ENCODE measurements at regions not wholly inside any gene's neighbourhood (a gene's known extent, or its start where the extent isn't known, plus 50 kb on each side); places are given as distances from the start of the nearest gene placed in this dataset.

DNA sequence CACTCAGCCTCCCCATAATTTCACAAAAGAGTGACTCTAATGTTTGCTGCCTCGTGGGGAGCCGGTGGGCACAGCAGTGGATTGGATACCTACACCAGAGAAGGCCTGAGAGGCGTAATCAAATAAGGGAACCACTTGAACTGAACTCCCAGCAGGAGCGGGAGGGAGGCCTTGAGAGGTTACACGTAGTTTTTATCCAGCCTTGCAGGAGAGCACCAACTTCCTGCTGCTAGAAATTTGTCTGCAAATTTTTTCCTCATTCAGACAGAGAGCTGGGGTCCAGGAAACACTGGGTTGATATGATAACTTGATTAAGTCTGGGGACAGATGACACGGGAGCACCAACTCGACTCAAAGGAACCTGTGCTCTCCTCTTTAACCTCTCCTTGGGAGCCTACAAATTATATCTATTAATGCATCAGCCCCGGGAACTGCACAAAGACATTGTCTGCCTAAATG lies 69.8 kb downstream of the HES1 start:
- TF ChIP-seq, protein P1, sequence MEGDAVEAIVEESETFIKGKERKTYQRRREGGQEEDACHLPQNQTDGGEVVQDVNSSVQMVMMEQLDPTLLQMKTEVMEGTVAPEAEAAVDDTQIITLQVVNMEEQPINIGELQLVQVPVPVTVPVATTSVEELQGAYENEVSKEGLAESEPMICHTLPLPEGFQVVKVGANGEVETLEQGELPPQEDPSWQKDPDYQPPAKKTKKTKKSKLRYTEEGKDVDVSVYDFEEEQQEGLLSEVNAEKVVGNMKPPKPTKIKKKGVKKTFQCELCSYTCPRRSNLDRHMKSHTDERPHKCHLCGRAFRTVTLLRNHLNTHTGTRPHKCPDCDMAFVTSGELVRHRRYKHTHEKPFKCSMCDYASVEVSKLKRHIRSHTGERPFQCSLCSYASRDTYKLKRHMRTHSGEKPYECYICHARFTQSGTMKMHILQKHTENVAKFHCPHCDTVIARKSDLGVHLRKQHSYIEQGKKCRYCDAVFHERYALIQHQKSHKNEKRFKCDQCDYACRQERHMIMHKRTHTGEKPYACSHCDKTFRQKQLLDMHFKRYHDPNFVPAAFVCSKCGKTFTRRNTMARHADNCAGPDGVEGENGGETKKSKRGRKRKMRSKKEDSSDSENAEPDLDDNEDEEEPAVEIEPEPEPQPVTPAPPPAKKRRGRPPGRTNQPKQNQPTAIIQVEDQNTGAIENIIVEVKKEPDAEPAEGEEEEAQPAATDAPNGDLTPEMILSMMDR (IDR thresholded peaks at IDR 0.05; ENCODE audit: low read length) = no peak
- no peak for TF ChIP-seq EZH2phosphoT487 (IDR thresholded peaks at IDR 0.05; ENCODE audit: low read length)
- no peak for TF ChIP-seq EZH2 (optimal IDR thresholded peaks at IDR 0.05; ENCODE audit: low read depth, low read length)
- H3K9me3 ChIP-seq (replicated peaks; ENCODE audit: insufficient read depth, low read length) = no peaks in the 10 kb centered on the region
- no peak overlapping the region for H3K27ac ChIP-seq (ENCODE audit: low read length)
- no peak for DNase-seq
- peaks cover 12% of the 10 kb centered on the region for H3K4me1 ChIP-seq (ENCODE audit: low read length)
- no peaks in the 10 kb centered on the region for H4K20me1 ChIP-seq (ENCODE audit: insufficient read depth, low read length)
- no peaks in the 10 kb centered on the region for H3K79me2 ChIP-seq (ENCODE audit: low read length)
- no peak overlapping the region for H3K4me3 ChIP-seq (ENCODE audit: low read length)
- no peak overlapping the region for H3K9ac ChIP-seq (ENCODE audit: low read length)
- peaks cover 4% of the 10 kb centered on the region; the same call in 1 of the 2 replicates for H3K27me3 ChIP-seq (replicated peaks; ENCODE audit: insufficient read depth, low read length)
- H3K9me2 ChIP-seq (replicated peaks; ENCODE audit: insufficient read depth, low read length) = no peaks in the 10 kb centered on the region
- no peak overlapping the region for H3K4me2 ChIP-seq (ENCODE audit: low read depth, low read length)
- H2AFZ ChIP-seq (ENCODE audit: low read length) = no peak overlapping the region
- peaks cover 11% of the 10 kb centered on the region for H3F3A ChIP-seq (ENCODE audit: insufficient read depth, low read length)
- no peaks in the 10 kb centered on the region for H3K36me3 ChIP-seq (replicated peaks; ENCODE audit: insufficient read depth, low read length)

DNA sequence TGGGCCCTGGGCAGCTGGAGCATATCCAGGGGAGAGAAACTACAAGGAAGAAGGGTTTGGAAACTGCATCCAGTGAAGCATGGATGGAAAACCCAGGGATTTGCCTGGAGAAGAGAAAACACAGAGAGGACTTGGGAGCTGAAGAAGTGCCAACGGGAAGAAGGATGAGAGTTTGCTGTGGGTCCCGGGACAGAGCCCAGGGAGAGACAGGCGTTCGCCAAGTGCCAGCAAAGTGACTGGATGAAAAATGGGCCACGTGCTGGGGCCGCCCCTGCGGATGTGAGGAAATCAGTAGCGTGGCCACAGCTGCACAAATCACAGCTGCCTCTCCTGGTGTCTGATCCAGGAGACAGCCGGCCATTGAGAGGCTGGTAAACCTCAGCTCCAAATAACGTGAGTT lies 70.4 kb downstream of the HES1 start:
- H3F3A ChIP-seq (ENCODE audit: insufficient read depth, low read length) = peaks cover 11% of the 10 kb centered on the region
- TF ChIP-seq, protein P1 (IDR thresholded peaks at IDR 0.05; ENCODE audit: low read length) = no peak
- TF ChIP-seq EZH2 (optimal IDR thresholded peaks at IDR 0.05; ENCODE audit: low read depth, low read length) = no peak
- no peak for TF ChIP-seq EZH2phosphoT487 (IDR thresholded peaks at IDR 0.05; ENCODE audit: low read length)
- H3K36me3 ChIP-seq (replicated peaks; ENCODE audit: insufficient read depth, low read length) = no peaks in the 10 kb centered on the region
- no peaks in the 10 kb centered on the region for H4K20me1 ChIP-seq (ENCODE audit: insufficient read depth, low read length)
- no peak overlapping the region for H2AFZ ChIP-seq (ENCODE audit: low read length)
- peaks cover 12% of the 10 kb centered on the region for H3K4me1 ChIP-seq (ENCODE audit: low read length)
- H3K9me3 ChIP-seq (replicated peaks; ENCODE audit: insufficient read depth, low read length) = no peaks in the 10 kb centered on the region
- DNase-seq = no peak
- H3K9me2 ChIP-seq (replicated peaks; ENCODE audit: insufficient read depth, low read length) = no peaks in the 10 kb centered on the region
- H3K4me2 ChIP-seq (ENCODE audit: low read depth, low read length) = no peak overlapping the region
- H3K79me2 ChIP-seq (ENCODE audit: low read length) = no peaks in the 10 kb centered on the region
- no peak overlapping the region for H3K27ac ChIP-seq (ENCODE audit: low read length)
- no peak overlapping the region for H3K9ac ChIP-seq (ENCODE audit: low read length)
- H3K4me3 ChIP-seq (ENCODE audit: low read length) = no peak overlapping the region
- peaks cover 4% of the 10 kb centered on the region; the same call in 1 of the 2 replicates for H3K27me3 ChIP-seq (replicated peaks; ENCODE audit: insufficient read depth, low read length)

- no peaks in the 10 kb centered on the region for H4K20me1 ChIP-seq (ENCODE audit: insufficient read depth, low read length)
- 0 out of 2 replicates have a peak, but pooled peaks cover 3% of the 10 kb centered on the region for H3K4me1 ChIP-seq (ENCODE audit: low read length)
- H3K9ac ChIP-seq (ENCODE audit: low read length) = no peak overlapping the region
- no peak overlapping the region for H3K4me2 ChIP-seq (ENCODE audit: low read depth, low read length)
- H3K27me3 ChIP-seq (replicated peaks; ENCODE audit: insufficient read depth, low read length) = peaks cover 4% of the 10 kb centered on the region; the same call in 1 of the 2 replicates
- no peak overlapping the region for H3K27ac ChIP-seq (ENCODE audit: low read length)
- H3K79me2 ChIP-seq (ENCODE audit: low read length) = no peaks in the 10 kb centered on the region
- H3K4me3 ChIP-seq (ENCODE audit: low read length) = no peak overlapping the region
- no peak for DNase-seq
- H3K9me2 ChIP-seq (replicated peaks; ENCODE audit: insufficient read depth, low read length) = no peaks in the 10 kb centered on the region
- TF ChIP-seq EZH2 (optimal IDR thresholded peaks at IDR 0.05; ENCODE audit: low read depth, low read length) (no peak), EZH2phosphoT487 (IDR thresholded peaks at IDR 0.05; ENCODE audit: low read length) (no peak)
- TF ChIP-seq, protein P1 (IDR thresholded peaks at IDR 0.05; ENCODE audit: low read length) = no peak
- H3F3A ChIP-seq (ENCODE audit: insufficient read depth, low read length) = peaks cover 8% of the 10 kb centered on the region
- no peaks in the 10 kb centered on the region for H3K36me3 ChIP-seq (replicated peaks; ENCODE audit: insufficient read depth, low read length)
- no peak overlapping the region for H2AFZ ChIP-seq (ENCODE audit: low read length)
- no peaks in the 10 kb centered on the region for H3K9me3 ChIP-seq (replicated peaks; ENCODE audit: insufficient read depth, low read length)
Observed at GRCh38 chr3:194208709-194209108, 72.8 kb downstream of the HES1 start.
